ENCODE measurements at regions not wholly inside any gene's neighbourhood (a gene's known extent, or its start where the extent isn't known, plus 50 kb on each side); places are given as distances from the start of the nearest gene placed in this dataset.

- no peak for DNase-seq (ENCODE audit: low read depth, low spot score)
- TF ChIP-seq CTCF (IDR thresholded peaks at IDR 0.05; ENCODE audit: insufficient read depth, low read length, missing control alignments) = no peak
- H3K4me3 ChIP-seq (ENCODE audit: low read depth, low read length) = peak overlapping the region; percentile 79
- ChIA-PET POLR2A (interaction anchor here (0.8 to 1.6 kb wide), 3 partner anchors 257 to 585 kb away, joined by 3 to 5 read pairs (median 3); partner anchors contain the start of gene TIMM22), CTCF (interaction anchor here (0.6 to 3.3 kb wide), 58 partner anchors 10 to 645 kb away, joined by 3 to 533 read pairs (median 6); partner anchors contain the start of genes GEMIN4, GLOD4, MRM3 and RFLNB)
Observed at GRCh38 chr17:411421-412120, 59.0 kb upstream of the RPH3AL start.

GRCh38 chr17:410543-411401 lies 58.2 kb upstream of the RPH3AL start:
- no peak for DNase-seq (ENCODE audit: low read depth, low spot score)
- CTCF ChIA-PET = interaction anchor here (1.0 to 3.3 kb wide), 29 partner anchors 9 to 645 kb away, joined by 3 to 533 read pairs (median 9); partner anchors contain the start of genes GEMIN4, TIMM22 and VPS53
- POLR2A ChIA-PET = interaction anchor here (1.0 kb wide), 1 partner anchor 281 kb away, joined by 3 read pairs; no protein-coding TSS in a partner anchor
- peak overlapping the region; percentile 79 for H3K4me3 ChIP-seq (ENCODE audit: low read depth, low read length)
- TF ChIP-seq CTCF (IDR thresholded peaks at IDR 0.05; ENCODE audit: insufficient read depth, low read length, missing control alignments) = peak; percentile 5

GRCh38 chr17:409848-410542 lies 57.4 kb upstream of the RPH3AL start:
- ChIA-PET POLR2A (interaction anchor here (1.0 kb wide), 1 partner anchor 282 kb away, joined by 3 read pairs; no protein-coding TSS in a partner anchor), CTCF (interaction anchor here (1.3 to 3.3 kb wide), 7 partner anchors 12 to 589 kb away, joined by 3 to 533 read pairs (median 3); partner anchors contain the start of gene VPS53)
- peak; percentile 4 for TF ChIP-seq CTCF (IDR thresholded peaks at IDR 0.05; ENCODE audit: insufficient read depth, low read length, missing control alignments)
- DNase-seq (ENCODE audit: low read depth, low spot score) = peak; percentile 77
- peak overlapping the region; percentile 79 for H3K4me3 ChIP-seq (ENCODE audit: low read depth, low read length)

- no peak for DNase-seq (ENCODE audit: low read depth, low spot score)
- CTCF ChIA-PET = no interaction called here
- peak overlapping the region; percentile 51 for H3K4me3 ChIP-seq (ENCODE audit: low read depth, low read length)
- POLR2A ChIA-PET = no interaction called here
- TF ChIP-seq CTCF (IDR thresholded peaks at IDR 0.05; ENCODE audit: insufficient read depth, low read length, missing control alignments) = no peak
Observed at GRCh38 chr17:409308-409847, 56.8 kb upstream of the RPH3AL start.

- ChIA-PET CTCF (interaction anchor here (1.0 to 1.4 kb wide), 5 partner anchors 9 to 295 kb away, joined by 3 to 5 read pairs (median 5); no protein-coding TSS in a partner anchor), POLR2A (interaction anchor here (0.8 kb wide), 1 partner anchor 293 kb away, joined by 3 read pairs; no protein-coding TSS in a partner anchor)
- no peak overlapping the region for H3K4me3 ChIP-seq (ENCODE audit: low read depth, low read length)
- DNase-seq (ENCODE audit: low read depth, low spot score) = no peak
- no peak for TF ChIP-seq CTCF (IDR thresholded peaks at IDR 0.05; ENCODE audit: insufficient read depth, low read length, missing control alignments)
Observed at GRCh38 chr17:404703-405102, 52.1 kb upstream of the RPH3AL start.

Measured in AG04449 (cell line).